GM18498 (cell line): ENCODE measurements at regions not wholly inside any gene's neighbourhood (a gene's known extent, or its start where the extent isn't known, plus 50 kb on each side); places are given as distances from the start of the nearest gene placed in this dataset.
A peak's percentile ranks its signal among the peaks of the same experiment; 100 is the strongest.

Experiments used
- ATAC-seq: cut with Tn5 transposase; IDR thresholded peaks from one replicate; pipeline ENCODE4 v1.9.1; 2021; ENCODE audit warnings: mild to moderate bottlenecking, moderate library complexity; ENCODE audit not compliant: unreplicated experiment

DNA sequence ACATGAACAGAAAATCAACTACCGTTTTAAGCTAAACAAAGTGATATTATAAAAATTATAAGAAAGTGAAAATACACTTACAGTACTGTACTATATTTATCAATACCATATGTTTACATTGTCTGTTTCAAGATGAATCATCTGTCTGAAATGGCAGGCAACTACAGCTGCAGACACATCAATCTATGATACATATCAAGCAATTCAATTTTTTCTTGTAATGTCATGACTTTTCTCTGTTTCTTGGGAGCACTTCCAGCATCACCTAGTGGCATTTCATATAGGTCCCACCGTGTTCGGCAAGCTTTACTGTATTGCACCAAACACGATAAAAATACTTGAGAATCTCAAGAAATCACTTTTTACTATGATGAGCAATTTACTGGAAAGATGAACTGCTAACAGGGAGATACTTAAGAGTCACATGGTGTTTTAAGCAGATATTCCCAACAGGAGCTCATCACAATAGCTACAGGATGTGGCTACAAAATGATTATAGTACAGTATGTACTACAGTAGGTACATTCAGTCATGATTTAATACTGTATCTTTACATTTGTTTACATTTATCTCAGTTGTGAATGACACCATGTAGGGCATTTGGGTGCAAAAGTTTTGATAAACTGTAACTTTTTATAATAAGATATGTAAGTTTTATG, 207.4 kb downstream of the ADAM29 start:
- ATAC-seq, result no peak

- ATAC-seq, result no peak
Measured at GRCh38 chr4:175127314-175127713, 209.2 kb downstream of the ADAM29 start.

DNA sequence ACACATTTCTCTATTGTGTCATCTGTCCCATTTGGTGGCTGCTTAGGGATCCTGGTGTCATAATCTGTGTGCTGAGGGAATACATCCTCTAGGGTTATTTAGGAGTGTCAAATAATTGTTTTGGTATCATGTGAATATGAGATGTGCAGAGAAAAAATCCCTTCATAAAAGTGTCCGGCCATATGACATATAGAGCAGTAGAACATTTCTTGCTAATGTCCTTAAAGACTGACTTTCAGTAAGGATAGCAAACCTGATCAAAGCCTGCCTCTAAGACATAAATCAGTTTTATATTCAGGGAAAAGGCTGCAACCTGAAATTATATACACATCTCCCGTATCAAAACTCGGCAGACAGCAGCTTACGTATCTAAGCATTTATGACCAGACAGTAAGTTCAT, 211.6 kb downstream of the ADAM29 start:
- no peak for ATAC-seq

DNA sequence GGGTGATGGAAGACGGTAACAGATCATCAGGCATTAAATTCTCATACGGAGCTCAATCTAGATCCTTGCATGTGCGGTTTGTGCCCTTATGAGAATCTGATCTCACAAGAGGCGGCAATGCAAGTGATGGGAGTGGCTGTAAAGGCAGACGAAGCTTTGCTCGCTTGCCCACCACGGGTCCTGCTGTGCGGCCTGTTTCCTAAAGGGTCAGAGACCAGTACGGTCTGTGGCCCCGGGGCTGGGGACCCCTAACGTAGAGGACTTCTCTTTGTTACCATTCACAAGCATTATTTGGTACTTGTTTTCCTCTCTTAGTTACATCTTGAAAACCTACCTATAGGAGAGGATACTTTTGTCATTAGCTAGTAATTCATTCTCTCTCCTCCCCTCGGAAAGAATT, 221.0 kb downstream of the ADAM29 start:
- ATAC-seq, result no peak

- no peak for ATAC-seq
Measured at GRCh38 chr4:175143116-175143515, 225.0 kb downstream of the ADAM29 start.

GRCh38 chr4:175146799-175147198, 228.6 kb downstream of the ADAM29 start:
- ATAC-seq, result no peak

- ATAC-seq, result no peak
Measured at GRCh38 chr4:175147233-175147632, 229.1 kb downstream of the ADAM29 start.

GRCh38 chr4:175166020-175166419, 247.9 kb downstream of the ADAM29 start:
- no peak for ATAC-seq

DNA sequence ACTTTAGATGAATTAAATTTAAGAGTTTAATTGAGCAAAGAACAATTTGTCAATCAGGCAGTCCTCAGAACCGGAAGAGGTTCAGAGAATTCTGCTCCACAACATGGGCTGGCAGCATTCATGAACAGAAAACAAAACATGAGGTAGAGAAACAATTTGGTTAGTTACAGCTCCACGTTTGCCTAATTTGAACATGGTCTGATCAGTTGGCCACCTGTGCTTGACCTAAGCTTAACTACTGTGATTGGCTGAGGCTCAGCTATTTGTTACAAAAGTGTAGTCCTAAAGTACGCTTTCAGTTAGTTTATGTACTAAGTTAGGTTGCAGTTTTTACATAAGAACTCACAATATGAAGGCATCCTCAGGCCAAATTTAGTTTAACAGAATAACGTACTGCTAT, 258.6 kb downstream of the ADAM29 start:
- ATAC-seq, result no peak

DNA sequence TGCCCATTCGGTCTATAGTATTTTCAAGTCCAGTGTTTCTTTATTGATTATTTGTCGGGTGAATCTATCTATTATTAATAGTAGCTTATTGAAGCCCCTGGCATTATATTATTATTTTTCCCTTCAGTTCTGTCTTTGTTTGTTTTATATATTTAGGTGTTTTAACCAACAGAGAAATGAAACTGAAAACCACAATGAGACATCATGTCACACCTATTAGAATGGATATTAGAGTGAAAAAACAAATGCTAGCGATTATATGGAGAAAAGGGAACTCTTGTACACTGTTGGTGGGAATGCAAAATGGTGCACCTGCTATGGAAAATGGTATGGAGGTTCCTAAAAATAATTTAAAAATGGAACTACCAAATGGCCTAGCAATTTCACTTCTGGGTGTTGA, 272.5 kb downstream of the ADAM29 start:
- ATAC-seq, result no peak

DNA sequence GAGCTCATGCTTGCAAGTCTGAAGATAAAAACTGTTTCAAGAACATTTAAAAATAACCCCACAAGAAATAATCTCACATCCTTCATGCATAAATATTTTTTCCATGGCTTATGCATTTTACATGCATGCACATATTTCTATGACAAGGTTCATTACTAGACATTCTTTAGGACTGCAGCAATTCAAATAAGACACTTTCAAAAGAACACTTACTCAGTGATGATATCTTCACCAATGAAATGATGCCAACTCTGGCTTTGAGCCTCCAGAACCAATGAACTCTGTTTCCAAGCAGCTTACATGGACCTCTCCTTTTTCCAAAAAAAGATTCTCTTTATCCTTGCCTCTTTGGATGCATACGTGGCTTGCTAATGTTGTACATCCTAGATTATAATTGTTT, 279.9 kb downstream of the ADAM29 start:
- ATAC-seq, result no peak

DNA sequence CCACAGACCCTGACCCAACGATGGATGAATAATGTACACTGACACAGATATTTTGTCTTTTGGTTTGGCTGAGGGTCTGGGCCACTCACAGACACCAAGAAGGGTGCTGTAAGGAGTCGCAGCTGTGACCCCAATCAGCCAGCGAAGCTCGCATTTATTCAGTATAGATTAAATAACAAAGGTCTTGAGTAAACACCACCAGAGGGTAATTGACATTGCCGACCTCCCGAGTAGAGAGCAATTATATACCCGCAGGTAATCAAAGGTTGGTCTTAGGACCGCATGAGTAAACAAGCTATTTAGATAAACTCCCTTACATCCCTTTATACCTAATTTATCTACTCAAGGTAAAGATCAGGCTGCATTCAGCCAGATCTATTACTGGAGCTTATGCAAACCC, 297.1 kb downstream of the ADAM29 start:
- no peak for ATAC-seq

DNA sequence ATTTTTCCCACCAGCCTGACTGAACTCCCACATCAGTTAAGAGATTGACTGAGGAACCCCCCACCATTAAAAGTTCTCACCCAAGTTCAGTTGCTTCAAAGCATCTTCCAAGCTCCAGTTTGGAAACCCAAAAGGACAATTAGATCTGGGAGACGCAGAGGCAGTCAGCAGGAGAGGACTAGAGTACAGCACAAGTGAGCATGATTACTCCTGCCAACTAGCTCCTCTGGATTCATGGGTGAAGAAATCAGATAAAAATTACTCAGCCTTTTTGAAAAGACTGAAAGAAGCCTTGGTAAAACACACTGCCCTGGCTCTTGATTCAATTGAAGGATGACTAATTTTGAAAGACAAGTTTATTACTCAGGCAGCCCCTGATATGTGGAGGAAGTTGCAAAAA, 297.5 kb downstream of the ADAM29 start:
- ATAC-seq, result no peak

DNA sequence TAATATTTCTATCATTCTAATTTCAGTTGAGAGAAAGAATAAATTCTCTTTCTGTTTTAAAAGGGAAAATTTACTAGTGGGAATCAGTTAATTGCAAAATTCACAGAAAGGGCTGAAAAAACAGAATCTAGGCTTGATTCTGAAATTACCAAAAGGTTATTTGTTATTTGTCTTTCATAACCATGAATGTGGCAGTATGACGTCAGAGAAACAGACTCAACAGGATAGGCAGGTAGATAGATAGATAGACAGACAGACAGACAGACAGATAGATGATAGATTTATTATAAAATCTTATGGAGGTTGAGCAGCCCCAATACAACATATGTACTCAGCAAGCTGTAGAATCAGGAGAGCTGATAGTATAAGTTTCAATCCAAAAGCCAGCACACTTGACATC, 311.0 kb downstream of the ADAM29 start:
- no peak for ATAC-seq

DNA sequence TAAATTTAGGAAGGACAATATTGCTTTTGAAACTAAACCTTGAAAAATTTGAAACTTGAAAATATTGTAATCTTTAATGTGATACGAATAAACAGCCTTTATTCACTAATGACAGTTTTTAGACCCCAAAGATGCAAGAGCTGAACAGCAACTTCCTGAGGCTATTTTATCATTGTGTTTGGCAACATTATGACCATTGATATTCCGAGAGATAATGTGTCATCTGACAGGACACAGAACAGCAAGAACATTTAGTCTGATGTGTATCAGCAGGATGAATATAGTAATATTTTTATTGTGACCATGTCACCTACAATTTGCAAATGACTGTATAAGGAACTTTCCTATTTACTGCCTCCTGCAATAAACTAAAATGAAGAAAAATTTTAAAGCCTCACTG, 316.0 kb downstream of the ADAM29 start:
- ATAC-seq, result no peak

GRCh38 chr4:175238827-175239517, 320.8 kb downstream of the ADAM29 start:
- ATAC-seq, result no peak

DNA sequence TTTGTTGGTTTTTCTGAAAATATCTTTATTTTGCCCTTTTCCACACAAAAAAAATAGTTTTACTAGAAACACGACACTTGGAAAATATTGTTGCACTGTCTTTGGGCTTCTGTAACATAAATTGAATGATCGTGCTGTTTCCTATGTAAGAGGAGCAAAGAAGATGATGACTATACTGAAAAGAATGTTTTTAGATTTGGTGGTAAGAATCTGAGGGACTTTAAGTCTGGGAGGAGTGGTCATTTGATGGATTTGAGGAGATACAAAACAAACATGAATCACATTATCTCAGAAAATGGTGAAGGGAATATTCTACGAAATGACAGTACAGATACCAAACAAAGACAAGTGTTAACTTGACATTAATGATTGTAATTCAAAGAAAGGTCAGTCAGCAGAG, 328.8 kb downstream of the ADAM29 start:
- ATAC-seq, result no peak

DNA sequence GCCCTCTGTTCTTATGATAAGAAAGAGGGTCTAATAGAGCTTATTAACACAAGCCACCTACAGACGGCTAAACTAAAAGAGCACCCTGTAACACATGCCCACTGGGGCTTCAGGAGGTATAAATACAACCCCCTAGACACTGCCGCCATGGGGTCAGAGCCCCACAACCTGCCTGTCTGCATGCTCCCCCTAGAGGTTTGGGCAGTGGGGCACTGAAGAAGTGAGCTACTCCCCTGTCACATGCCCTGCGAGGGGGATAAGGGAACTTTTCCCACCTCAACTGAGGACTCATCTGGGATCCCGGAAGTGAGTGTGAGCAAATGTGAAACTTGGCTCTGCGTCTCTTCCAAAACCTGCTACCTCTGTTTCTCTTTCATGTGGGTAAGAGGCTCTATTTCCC, 334.5 kb downstream of the ADAM29 start:
- ATAC-seq, result no peak

DNA sequence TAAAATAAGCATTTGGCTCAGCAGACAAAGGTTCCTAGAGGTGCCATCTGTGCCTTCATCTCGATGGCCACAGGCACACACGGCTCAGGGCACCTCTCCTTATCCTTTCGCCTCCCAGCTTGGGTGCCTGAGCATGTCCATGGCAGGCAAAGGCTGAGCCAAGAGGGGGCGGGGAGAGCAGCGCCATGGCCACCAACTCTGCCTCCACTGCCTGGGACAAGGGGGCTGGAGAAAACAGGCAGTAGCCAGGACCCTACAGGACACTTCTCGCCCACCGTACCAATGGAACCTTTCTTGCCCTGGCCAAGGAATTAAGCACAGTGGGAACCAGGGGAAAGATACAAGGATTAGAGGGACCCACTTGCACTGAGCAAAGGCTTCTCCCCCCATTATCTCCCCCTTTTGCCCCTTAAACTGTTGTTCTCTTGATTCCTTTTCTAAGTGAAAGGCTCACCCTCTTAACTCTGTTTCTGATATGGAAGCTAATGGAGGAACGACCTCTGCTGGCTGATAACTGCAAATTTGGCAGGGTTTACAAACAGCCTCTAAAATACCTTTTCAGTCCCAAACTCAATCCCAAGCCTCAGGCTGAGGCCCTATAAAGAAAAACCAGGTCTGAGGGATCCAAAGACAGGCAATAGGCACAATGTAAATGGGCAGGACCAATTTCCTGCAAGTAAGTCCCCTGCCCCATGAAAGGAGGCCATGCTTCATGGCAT, 335.2 kb downstream of the ADAM29 start:
- ATAC-seq, result no peak

- ATAC-seq, result no peak
Measured at GRCh38 chr4:175263537-175263936, 345.4 kb downstream of the ADAM29 start.

GRCh38 chr4:175271010-175271630, 353.0 kb downstream of the ADAM29 start:
- ATAC-seq, result peak; percentile 75
